ENCODE measurements at regions not wholly inside any gene's neighbourhood (a gene's known extent, or its start where the extent isn't known, plus 50 kb on each side); places are given as distances from the start of the nearest gene placed in this dataset.

GRCh38 chr3:144585408-144585807, 613.8 kb downstream of the DIPK2A start:
- TF ChIP-seq CTCF (optimal IDR thresholded peaks at IDR 0.05 in 1 of 3, IDR thresholded peaks at IDR 0.05 in 1 of 3, conservative IDR thresholded peaks at IDR 0.05 in 1 of 3; ENCODE audit: extremely low read depth in 1 of 3, insufficient read depth in 2 of 3, low read length in 3 of 3) = no peak
- TF ChIP-seq EZH2 (IDR thresholded peaks at IDR 0.05; ENCODE audit: low read length) = no peak
